ENCODE measurements at regions not wholly inside any gene's neighbourhood (a gene's known extent, or its start where the extent isn't known, plus 50 kb on each side); places are given as distances from the start of the nearest gene placed in this dataset.

DNA sequence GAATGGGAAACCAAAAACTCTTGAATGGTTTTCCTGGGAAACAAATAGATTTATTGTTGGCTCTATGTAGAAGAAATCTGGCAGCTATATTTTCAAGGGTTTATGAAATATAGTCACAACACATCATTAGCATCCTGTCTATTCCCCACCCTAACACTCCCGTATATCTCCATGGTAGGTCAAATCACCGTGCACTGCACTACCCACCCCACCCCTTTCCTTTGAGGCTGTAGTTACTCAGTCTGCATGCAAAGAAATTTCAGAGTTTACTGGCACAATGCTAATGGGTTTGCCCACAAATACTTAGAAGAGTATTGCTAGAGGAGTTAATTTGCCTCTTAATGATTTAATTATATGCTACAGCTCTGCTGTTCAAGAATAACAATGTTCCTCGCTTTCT, 329.1 kb upstream of the TSHZ2 start:
- TF ChIP-seq ZNF121 (CRISPR knock-in tag; IDR thresholded peaks at IDR 0.05) = no peak
- TF ChIP-seq, protein P1, sequence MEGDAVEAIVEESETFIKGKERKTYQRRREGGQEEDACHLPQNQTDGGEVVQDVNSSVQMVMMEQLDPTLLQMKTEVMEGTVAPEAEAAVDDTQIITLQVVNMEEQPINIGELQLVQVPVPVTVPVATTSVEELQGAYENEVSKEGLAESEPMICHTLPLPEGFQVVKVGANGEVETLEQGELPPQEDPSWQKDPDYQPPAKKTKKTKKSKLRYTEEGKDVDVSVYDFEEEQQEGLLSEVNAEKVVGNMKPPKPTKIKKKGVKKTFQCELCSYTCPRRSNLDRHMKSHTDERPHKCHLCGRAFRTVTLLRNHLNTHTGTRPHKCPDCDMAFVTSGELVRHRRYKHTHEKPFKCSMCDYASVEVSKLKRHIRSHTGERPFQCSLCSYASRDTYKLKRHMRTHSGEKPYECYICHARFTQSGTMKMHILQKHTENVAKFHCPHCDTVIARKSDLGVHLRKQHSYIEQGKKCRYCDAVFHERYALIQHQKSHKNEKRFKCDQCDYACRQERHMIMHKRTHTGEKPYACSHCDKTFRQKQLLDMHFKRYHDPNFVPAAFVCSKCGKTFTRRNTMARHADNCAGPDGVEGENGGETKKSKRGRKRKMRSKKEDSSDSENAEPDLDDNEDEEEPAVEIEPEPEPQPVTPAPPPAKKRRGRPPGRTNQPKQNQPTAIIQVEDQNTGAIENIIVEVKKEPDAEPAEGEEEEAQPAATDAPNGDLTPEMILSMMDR (IDR thresholded peaks at IDR 0.05) = no peak
- TF ChIP-seq, protein P2, sequence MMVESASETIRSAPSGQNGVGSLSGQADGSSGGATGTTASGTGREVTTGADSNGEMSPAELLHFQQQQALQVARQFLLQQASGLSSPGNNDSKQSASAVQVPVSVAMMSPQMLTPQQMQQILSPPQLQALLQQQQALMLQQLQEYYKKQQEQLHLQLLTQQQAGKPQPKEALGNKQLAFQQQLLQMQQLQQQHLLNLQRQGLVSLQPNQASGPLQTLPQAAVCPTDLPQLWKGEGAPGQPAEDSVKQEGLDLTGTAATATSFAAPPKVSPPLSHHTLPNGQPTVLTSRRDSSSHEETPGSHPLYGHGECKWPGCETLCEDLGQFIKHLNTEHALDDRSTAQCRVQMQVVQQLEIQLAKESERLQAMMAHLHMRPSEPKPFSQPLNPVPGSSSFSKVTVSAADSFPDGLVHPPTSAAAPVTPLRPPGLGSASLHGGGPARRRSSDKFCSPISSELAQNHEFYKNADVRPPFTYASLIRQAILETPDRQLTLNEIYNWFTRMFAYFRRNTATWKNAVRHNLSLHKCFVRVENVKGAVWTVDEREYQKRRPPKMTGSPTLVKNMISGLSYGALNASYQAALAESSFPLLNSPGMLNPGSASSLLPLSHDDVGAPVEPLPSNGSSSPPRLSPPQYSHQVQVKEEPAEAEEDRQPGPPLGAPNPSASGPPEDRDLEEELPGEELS (CRISPR knock-in tag; IDR thresholded peaks at IDR 0.05) = no peak
- no peak for TF ChIP-seq ZNF416 (CRISPR knock-in tag; IDR thresholded peaks at IDR 0.05)
- TF ChIP-seq, protein P3, sequence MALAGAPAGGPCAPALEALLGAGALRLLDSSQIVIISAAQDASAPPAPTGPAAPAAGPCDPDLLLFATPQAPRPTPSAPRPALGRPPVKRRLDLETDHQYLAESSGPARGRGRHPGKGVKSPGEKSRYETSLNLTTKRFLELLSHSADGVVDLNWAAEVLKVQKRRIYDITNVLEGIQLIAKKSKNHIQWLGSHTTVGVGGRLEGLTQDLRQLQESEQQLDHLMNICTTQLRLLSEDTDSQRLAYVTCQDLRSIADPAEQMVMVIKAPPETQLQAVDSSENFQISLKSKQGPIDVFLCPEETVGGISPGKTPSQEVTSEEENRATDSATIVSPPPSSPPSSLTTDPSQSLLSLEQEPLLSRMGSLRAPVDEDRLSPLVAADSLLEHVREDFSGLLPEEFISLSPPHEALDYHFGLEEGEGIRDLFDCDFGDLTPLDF (CRISPR knock-in tag; IDR thresholded peaks at IDR 0.05) = no peak
- TF ChIP-seq CBFB (CRISPR knock-in tag; IDR thresholded peaks at IDR 0.05; ENCODE audit: low read depth) = no peak
- no peak for TF ChIP-seq CREB1 (CRISPR knock-in tag; IDR thresholded peaks at IDR 0.05)
- TF ChIP-seq, protein P4, sequence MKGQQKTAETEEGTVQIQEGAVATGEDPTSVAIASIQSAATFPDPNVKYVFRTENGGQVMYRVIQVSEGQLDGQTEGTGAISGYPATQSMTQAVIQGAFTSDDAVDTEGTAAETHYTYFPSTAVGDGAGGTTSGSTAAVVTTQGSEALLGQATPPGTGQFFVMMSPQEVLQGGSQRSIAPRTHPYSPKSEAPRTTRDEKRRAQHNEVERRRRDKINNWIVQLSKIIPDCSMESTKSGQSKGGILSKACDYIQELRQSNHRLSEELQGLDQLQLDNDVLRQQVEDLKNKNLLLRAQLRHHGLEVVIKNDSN (CRISPR knock-in tag; IDR thresholded peaks at IDR 0.05) = no peak
- TF ChIP-seq FOXJ3 (CRISPR knock-in tag; IDR thresholded peaks at IDR 0.05; ENCODE audit: borderline replicate concordance) = no peak
- no peak for TF ChIP-seq RORB (CRISPR knock-in tag; IDR thresholded peaks at IDR 0.05)
- TF ChIP-seq, protein P5, sequence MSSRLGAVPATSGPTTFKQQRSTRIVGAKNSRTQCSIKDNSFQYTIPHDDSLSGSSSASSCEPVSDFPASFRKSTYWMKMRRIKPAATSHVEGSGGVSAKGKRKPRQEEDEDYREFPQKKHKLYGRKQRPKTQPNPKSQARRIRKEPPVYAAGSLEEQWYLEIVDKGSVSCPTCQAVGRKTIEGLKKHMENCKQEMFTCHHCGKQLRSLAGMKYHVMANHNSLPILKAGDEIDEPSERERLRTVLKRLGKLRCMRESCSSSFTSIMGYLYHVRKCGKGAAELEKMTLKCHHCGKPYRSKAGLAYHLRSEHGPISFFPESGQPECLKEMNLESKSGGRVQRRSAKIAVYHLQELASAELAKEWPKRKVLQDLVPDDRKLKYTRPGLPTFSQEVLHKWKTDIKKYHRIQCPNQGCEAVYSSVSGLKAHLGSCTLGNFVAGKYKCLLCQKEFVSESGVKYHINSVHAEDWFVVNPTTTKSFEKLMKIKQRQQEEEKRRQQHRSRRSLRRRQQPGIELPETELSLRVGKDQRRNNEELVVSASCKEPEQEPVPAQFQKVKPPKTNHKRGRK (CRISPR knock-in tag; IDR thresholded peaks at IDR 0.05; ENCODE audit: borderline replicate concordance) = no peak

Measured in WTC11 (cell line).